HL-60 (cell line): ENCODE measurements at regions not wholly inside any gene's neighbourhood (a gene's known extent, or its start where the extent isn't known, plus 50 kb on each side); places are given as distances from the start of the nearest gene placed in this dataset.

Experiments
- POLR2AphosphoS5 ChIP-seq: IDR thresholded peaks from 2 replicates; pipeline ENCODE4 v1.6.1; 2012; ENCODE audit warnings: low read depth
- TF ChIP-seq, protein P1 (sequence below): IDR thresholded peaks from 2 replicates; pipeline ENCODE4 v1.6.1; 2012; ENCODE audit warnings: low read depth; ENCODE audit not compliant: insufficient replicate concordance
- TF ChIP-seq, protein P2 (sequence below): IDR thresholded peaks from one replicate; pipeline ENCODE4 v1.5.1; 2011; ENCODE audit warnings: low read length, control low read depth, inconsistent platforms; ENCODE audit not compliant: insufficient read depth

- TF ChIP-seq POLR2AphosphoS5, result no peak
- TF ChIP-seq, protein P1, sequence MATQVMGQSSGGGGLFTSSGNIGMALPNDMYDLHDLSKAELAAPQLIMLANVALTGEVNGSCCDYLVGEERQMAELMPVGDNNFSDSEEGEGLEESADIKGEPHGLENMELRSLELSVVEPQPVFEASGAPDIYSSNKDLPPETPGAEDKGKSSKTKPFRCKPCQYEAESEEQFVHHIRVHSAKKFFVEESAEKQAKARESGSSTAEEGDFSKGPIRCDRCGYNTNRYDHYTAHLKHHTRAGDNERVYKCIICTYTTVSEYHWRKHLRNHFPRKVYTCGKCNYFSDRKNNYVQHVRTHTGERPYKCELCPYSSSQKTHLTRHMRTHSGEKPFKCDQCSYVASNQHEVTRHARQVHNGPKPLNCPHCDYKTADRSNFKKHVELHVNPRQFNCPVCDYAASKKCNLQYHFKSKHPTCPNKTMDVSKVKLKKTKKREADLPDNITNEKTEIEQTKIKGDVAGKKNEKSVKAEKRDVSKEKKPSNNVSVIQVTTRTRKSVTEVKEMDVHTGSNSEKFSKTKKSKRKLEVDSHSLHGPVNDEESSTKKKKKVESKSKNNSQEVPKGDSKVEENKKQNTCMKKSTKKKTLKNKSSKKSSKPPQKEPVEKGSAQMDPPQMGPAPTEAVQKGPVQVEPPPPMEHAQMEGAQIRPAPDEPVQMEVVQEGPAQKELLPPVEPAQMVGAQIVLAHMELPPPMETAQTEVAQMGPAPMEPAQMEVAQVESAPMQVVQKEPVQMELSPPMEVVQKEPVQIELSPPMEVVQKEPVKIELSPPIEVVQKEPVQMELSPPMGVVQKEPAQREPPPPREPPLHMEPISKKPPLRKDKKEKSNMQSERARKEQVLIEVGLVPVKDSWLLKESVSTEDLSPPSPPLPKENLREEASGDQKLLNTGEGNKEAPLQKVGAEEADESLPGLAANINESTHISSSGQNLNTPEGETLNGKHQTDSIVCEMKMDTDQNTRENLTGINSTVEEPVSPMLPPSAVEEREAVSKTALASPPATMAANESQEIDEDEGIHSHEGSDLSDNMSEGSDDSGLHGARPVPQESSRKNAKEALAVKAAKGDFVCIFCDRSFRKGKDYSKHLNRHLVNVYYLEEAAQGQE, result no peak
- TF ChIP-seq, protein P2, sequence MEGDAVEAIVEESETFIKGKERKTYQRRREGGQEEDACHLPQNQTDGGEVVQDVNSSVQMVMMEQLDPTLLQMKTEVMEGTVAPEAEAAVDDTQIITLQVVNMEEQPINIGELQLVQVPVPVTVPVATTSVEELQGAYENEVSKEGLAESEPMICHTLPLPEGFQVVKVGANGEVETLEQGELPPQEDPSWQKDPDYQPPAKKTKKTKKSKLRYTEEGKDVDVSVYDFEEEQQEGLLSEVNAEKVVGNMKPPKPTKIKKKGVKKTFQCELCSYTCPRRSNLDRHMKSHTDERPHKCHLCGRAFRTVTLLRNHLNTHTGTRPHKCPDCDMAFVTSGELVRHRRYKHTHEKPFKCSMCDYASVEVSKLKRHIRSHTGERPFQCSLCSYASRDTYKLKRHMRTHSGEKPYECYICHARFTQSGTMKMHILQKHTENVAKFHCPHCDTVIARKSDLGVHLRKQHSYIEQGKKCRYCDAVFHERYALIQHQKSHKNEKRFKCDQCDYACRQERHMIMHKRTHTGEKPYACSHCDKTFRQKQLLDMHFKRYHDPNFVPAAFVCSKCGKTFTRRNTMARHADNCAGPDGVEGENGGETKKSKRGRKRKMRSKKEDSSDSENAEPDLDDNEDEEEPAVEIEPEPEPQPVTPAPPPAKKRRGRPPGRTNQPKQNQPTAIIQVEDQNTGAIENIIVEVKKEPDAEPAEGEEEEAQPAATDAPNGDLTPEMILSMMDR, result no peak
These were observed 90.9 kb upstream of the CHST15 start for GRCh38 chr10:124184208-124184830.
